ENCODE measurements at regions not wholly inside any gene's neighbourhood (a gene's known extent, or its start where the extent isn't known, plus 50 kb on each side); places are given as distances from the start of the nearest gene placed in this dataset.

- no peak for TF ChIP-seq HOMEZ (CRISPR knock-in tag; IDR thresholded peaks at IDR 0.05)
- TF ChIP-seq ZNF785 (CRISPR knock-in tag; IDR thresholded peaks at IDR 0.05): no peak
Observed at GRCh38 chr4:23194751-23195150, 502.0 kb downstream of the GBA3 start (continued).

- ATAC-seq (no peak), DNase-seq (ENCODE audit: extremely low read depth in 1 of 4, low spot score in 3 of 4) (no peak), FAIRE-seq (no peak)
- no peaks in the 10 kb centered on the region for H3K9me3 ChIP-seq (replicated peaks; ENCODE audit: control insufficient read depth, insufficient read depth, low read depth, low read length)
- H3K9ac ChIP-seq (ENCODE audit: insufficient read depth in 1 of 2, low read depth in 2 of 2, low read length in 2 of 2): no peak overlapping the region
- no peak overlapping the region for H3K4me3 ChIP-seq
- intact Hi-C loops (cut with micrococcal nuclease): no loop called here
- H3K36me3 ChIP-seq (ENCODE audit: control insufficient read depth, insufficient read depth, low read length): no peaks in the 10 kb centered on the region
- CTCF ChIA-PET (ENCODE audit: low intra/inter-chr PET ratio): no interaction called here
- no peak overlapping the region for H2AFZ ChIP-seq (ENCODE audit: low read depth, low read length)
- no peak overlapping the region for H3K27ac ChIP-seq (ENCODE audit: extremely low read depth, low read depth, low read length)
- no peak overlapping the region for H3K4me2 ChIP-seq (ENCODE audit: insufficient read depth, low read length)
- H3K9me1 ChIP-seq (ENCODE audit: control insufficient read depth, insufficient read depth, low read length): no peaks in the 10 kb centered on the region
- no peaks in the 10 kb centered on the region for H3K79me2 ChIP-seq (ENCODE audit: control insufficient read depth, insufficient read depth, low read length)
- no peaks in the 10 kb centered on the region for H3K4me1 ChIP-seq (replicated peaks in 1 of 2; ENCODE audit: control insufficient read depth in 2 of 2, insufficient read depth in 2 of 2, low read length in 2 of 2)
- POLR2A ChIA-PET: no interaction called here
- BruUV-seq (replicated peaks): no TSS peak
- no peaks in the 10 kb centered on the region for H4K20me1 ChIP-seq (replicated peaks; ENCODE audit: control insufficient read depth, insufficient read depth, low read length)
- no peaks in the 10 kb centered on the region for H3K27me3 ChIP-seq (ENCODE audit: control insufficient read depth in 2 of 2, insufficient read depth in 2 of 2, low read length in 2 of 2)
- in situ Hi-C loops (cut with MboI): no loop called here
- WGBS (ENCODE audit: insufficient coverage, low coverage, missing lambda C conversion rate): 22% methylated on average over 2 of the region's 2 CpGs
- no peak for TF ChIP-seq ZNF165 (CRISPR knock-in tag; IDR thresholded peaks at IDR 0.05; ENCODE audit: borderline replicate concordance)
- TF ChIP-seq FOXO4 (CRISPR knock-in tag; IDR thresholded peaks at IDR 0.05): no peak
- no peak for TF ChIP-seq DIDO1 (tag; IDR thresholded peaks at IDR 0.05; ENCODE audit: low read depth)
- TF ChIP-seq MYNN (IDR thresholded peaks at IDR 0.05): no peak
- no peak for TF ChIP-seq MYNN (CRISPR knock-in tag; IDR thresholded peaks at IDR 0.05)
- no peak for TF ChIP-seq HIVEP1 (CRISPR knock-in tag; IDR thresholded peaks at IDR 0.05)
- TF ChIP-seq NKRF (IDR thresholded peaks at IDR 0.05; ENCODE audit: borderline replicate concordance): no peak
- TF ChIP-seq RREB1 (CRISPR knock-in tag; IDR thresholded peaks at IDR 0.05): no peak
- no peak for TF ChIP-seq ELF2 (CRISPR knock-in tag; IDR thresholded peaks at IDR 0.05)
- TF ChIP-seq ZNF707 (CRISPR knock-in tag; conservative IDR thresholded peaks at IDR 0.05): no peak
Observed at GRCh38 chr4:23174179-23174578, 481.4 kb downstream of the GBA3 start.

Measured in K562 (cell line).